Vagina (tissue), 2 donors: ENCODE measurements at regions not wholly inside any gene's neighbourhood (a gene's known extent, or its start where the extent isn't known, plus 50 kb on each side); places are given as distances from the start of the nearest gene placed in this dataset.

Experiments
- CTCF ChIP-seq, 3 experiments: fragments of 450-650 bp in 2 of 3; fragments of 200-600 bp in 1 of 3; sonication (generic) in 1 of 3; IDR thresholded peaks; one replicate each; pipeline ENCODE4 v1.5.1; 2017 to 2019; ENCODE audit warnings: antibody characterized with exemption in 3 of 3, mild to moderate bottlenecking in 2 of 3, moderate library complexity in 2 of 3
- POLR2A ChIP-seq, 2 donors: fragments of 450-650 bp; IDR thresholded peaks; one replicate each; pipeline ENCODE4 v1.6.1; 2017; ENCODE audit warnings: antibody characterized with exemption in 2 of 2, mild to moderate bottlenecking in 2 of 2, moderate library complexity in 2 of 2
- POLR2AphosphoS5 ChIP-seq, 2 donors: sonication (generic); formaldehyde crosslinking; IDR thresholded peaks; one replicate each; pipeline ENCODE4 v1.9.0; 2017; ENCODE audit warnings: antibody characterized with exemption in 2 of 2, mild to moderate bottlenecking in 2 of 2, low read depth in 1 of 2; ENCODE audit not compliant: insufficient read depth in 1 of 2

DNA sequence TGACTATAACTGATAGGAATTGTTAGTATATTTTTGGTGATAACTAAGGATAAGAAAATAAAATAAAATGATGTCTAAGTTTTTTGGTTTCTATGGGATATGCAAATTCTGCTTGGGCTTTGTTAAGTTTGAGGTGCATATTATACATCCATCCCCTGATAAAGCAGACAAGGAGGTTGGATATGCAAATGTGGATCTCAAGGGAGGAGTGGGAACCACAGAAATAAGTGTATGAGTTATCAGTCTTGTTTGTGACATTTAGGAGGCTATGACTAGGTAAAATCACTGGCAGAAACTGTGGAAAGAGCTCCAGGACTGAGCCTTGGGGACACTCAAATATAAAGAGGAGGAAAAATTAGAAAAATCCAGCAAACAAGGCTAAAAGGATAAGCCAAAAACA lies 719.4 kb downstream of the RERGL start:
- TF ChIP-seq POLR2A (IDR thresholded peaks at IDR 0.05): no peak
- no peak for TF ChIP-seq POLR2AphosphoS5 (IDR thresholded peaks at IDR 0.05; ENCODE audit: insufficient read depth in 1 of 2, low read depth in 1 of 2)
- TF ChIP-seq CTCF (IDR thresholded peaks at IDR 0.05): no peak
